ENCODE measurements at regions not wholly inside any gene's neighbourhood (a gene's known extent, or its start where the extent isn't known, plus 50 kb on each side); places are given as distances from the start of the nearest gene placed in this dataset.

- TF ChIP-seq CTCF (IDR thresholded peaks at IDR 0.05) (no peak), POLR2AphosphoS5 (IDR thresholded peaks at IDR 0.05; ENCODE audit: low read depth, low read length) (no peak)
Observed at GRCh38 chr3:96233679-96234078, 580.7 kb upstream of the EPHA6 start.
